SK-N-SH treated with all-trans-retinoic acid at 6 μM for 48 hours (cell line): ENCODE measurements at regions not wholly inside any gene's neighbourhood (a gene's known extent, or its start where the extent isn't known, plus 50 kb on each side); places are given as distances from the start of the nearest gene placed in this dataset.

Experiments
- ATAC-seq: fragments of 200-7000 bp; cut with Tn5 transposase; 3 replicates; pipeline ENCODE4 v1.9.1; 2020; ENCODE audit warnings: mild to moderate bottlenecking, moderate library complexity
- ARNTL ChIP-seq: fragments of 450-650 bp; formaldehyde crosslinking; IDR thresholded peaks from 2 replicates; pipeline ENCODE4 v1.5.0; 2020; ENCODE audit warnings: low read depth, mild to moderate bottlenecking, moderate library complexity, borderline replicate concordance
- BACH2 ChIP-seq: fragments of 250-450 bp; sonication (Bioruptor Pico); IDR thresholded peaks from 2 replicates; pipeline ENCODE4 v1.9.0; 2021; ENCODE audit warnings: mild to moderate bottlenecking, borderline replicate concordance
- CSDC2 ChIP-seq: fragments of 250-450 bp; sonication (Bioruptor Pico); IDR thresholded peaks from 2 replicates; pipeline ENCODE4 v1.5.0; 2020; ENCODE audit warnings: mild to moderate bottlenecking, moderate library complexity
- ESRRG ChIP-seq: fragments of 250-450 bp; sonication (Bioruptor Pico); IDR thresholded peaks from 2 replicates; pipeline ENCODE4 v1.6.1; 2021; ENCODE audit warnings: mild to moderate bottlenecking
- GLIS3 ChIP-seq: fragments of 250-450 bp; sonication (Bioruptor Pico); IDR thresholded peaks from 2 replicates; pipeline ENCODE4 v1.5.0; 2020; ENCODE audit warnings: mild to moderate bottlenecking, moderate library complexity
- ISL1 ChIP-seq: fragments of 250-450 bp; sonication (Bioruptor Pico); IDR thresholded peaks from 2 replicates; pipeline ENCODE4 v2.1.2; 2022; ENCODE audit warnings: mild to moderate bottlenecking, moderate library complexity
- OSR1 ChIP-seq: fragments of 250-450 bp; sonication (Bioruptor Pico); IDR thresholded peaks from 2 replicates; pipeline ENCODE4 v1.8.0; 2022; ENCODE audit warnings: moderate library complexity, mild to moderate bottlenecking, inconsistent platforms
- RARB ChIP-seq: fragments of 250-450 bp; sonication (Bioruptor Pico); IDR thresholded peaks from 2 replicates; pipeline ENCODE4 v1.8.0; 2021; ENCODE audit warnings: mild to moderate bottlenecking, moderate library complexity
- SNAI2 ChIP-seq: fragments of 250-450 bp; sonication (Bioruptor Pico); IDR thresholded peaks from 2 replicates; pipeline ENCODE4 v1.5.0; 2020; ENCODE audit warnings: mild to moderate bottlenecking, moderate library complexity
- TCF4 ChIP-seq: fragments of 250-450 bp; sonication (Bioruptor Pico); IDR thresholded peaks from 2 replicates; pipeline ENCODE4 v1.8.0; 2021; ENCODE audit warnings: mild to moderate bottlenecking, moderate library complexity, borderline replicate concordance
- TOX ChIP-seq: fragments of 250-450 bp; sonication (Bioruptor Pico); IDR thresholded peaks from 2 replicates; pipeline ENCODE4 v1.8.0; 2021; ENCODE audit warnings: mild to moderate bottlenecking, moderate library complexity, borderline replicate concordance
- ZC3H10 ChIP-seq: fragments of 250-450 bp; sonication (Bioruptor Pico); IDR thresholded peaks from 2 replicates; pipeline ENCODE4 v1.5.1; 2021; ENCODE audit warnings: mild to moderate bottlenecking, moderate library complexity
- ZFP3 ChIP-seq: fragments of 250-450 bp; sonication (Bioruptor Pico); IDR thresholded peaks from 2 replicates; pipeline ENCODE4 v1.5.0; 2020; ENCODE audit warnings: mild to moderate bottlenecking, moderate library complexity
- ZFP30 ChIP-seq: fragments of 450-650 bp; formaldehyde crosslinking; IDR thresholded peaks from 2 replicates; pipeline ENCODE4 v1.5.0; 2022; ENCODE audit warnings: mild to moderate bottlenecking, moderate library complexity
- ZNF565 ChIP-seq: fragments of 450-650 bp; formaldehyde crosslinking; conservative IDR thresholded peaks from 2 replicates; pipeline ENCODE4 v1.5.0; 2020; ENCODE audit warnings: low read depth, mild to moderate bottlenecking, moderate library complexity
- ZNF70 ChIP-seq: fragments of 450-650 bp; formaldehyde crosslinking; IDR thresholded peaks from 2 replicates; pipeline ENCODE4 v1.5.0; 2020; ENCODE audit warnings: mild to moderate bottlenecking, moderate library complexity
- ZNF8 ChIP-seq: fragments of 450-650 bp; formaldehyde crosslinking; IDR thresholded peaks from 2 replicates; pipeline ENCODE4 v1.5.0; 2020; ENCODE audit warnings: mild to moderate bottlenecking, moderate library complexity
- TF ChIP-seq, protein P1 (sequence below): fragments of 250-450 bp; sonication (Bioruptor Pico); IDR thresholded peaks from 2 replicates; pipeline ENCODE4 v1.5.1; 2020; ENCODE audit warnings: low read depth, mild to moderate bottlenecking, moderate library complexity
- TF ChIP-seq, protein P2 (sequence below): fragments of 250-450 bp; sonication (Bioruptor Pico); IDR thresholded peaks from 2 replicates; pipeline ENCODE4 v1.8.0; 2021; ENCODE audit warnings: low read depth, mild to moderate bottlenecking, moderate library complexity, borderline replicate concordance
- TF ChIP-seq, protein P3 (sequence below): fragments of 250-450 bp; sonication (Bioruptor Pico); IDR thresholded peaks from 2 replicates; pipeline ENCODE4 v1.5.1; 2021; ENCODE audit warnings: mild to moderate bottlenecking, moderate library complexity
- TF ChIP-seq, protein P4 (sequence below): fragments of 250-450 bp; sonication (Bioruptor Pico); IDR thresholded peaks from 2 replicates; pipeline ENCODE4 v1.5.0; 2020; ENCODE audit warnings: mild to moderate bottlenecking, moderate library complexity
- TF ChIP-seq, protein P5 (sequence below): fragments of 250-450 bp; sonication (Bioruptor Pico); IDR thresholded peaks from 2 replicates; pipeline ENCODE4 v1.8.0; 2020; ENCODE audit warnings: mild to moderate bottlenecking, moderate library complexity, borderline replicate concordance

DNA sequence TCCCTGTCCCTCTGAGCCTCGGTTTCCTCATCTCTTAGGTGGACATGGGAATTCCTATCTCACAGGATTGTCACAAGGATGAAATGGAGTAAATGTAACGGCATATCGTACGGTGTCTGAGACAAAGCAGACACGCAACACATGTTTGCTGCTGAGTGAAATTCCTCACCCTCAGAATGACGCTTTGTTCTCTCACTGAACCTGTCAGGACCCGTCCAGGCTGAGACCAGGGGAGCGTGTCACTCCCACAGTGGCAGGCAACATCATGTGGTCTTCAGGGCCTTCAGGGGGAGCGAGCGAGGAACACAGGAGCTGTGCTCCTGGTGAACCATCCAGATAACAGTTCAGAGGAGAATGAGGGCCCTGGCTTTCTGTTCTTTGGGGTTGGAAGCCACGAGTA, 74.2 kb downstream of the TOMM20 start:
- TF ChIP-seq, protein P1, sequence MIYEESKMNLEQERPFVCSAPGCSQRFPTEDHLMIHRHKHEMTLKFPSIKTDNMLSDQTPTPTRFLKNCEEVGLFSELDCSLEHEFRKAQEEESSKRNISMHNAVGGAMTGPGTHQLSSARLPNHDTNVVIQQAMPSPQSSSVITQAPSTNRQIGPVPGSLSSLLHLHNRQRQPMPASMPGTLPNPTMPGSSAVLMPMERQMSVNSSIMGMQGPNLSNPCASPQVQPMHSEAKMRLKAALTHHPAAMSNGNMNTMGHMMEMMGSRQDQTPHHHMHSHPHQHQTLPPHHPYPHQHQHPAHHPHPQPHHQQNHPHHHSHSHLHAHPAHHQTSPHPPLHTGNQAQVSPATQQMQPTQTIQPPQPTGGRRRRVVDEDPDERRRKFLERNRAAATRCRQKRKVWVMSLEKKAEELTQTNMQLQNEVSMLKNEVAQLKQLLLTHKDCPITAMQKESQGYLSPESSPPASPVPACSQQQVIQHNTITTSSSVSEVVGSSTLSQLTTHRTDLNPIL (CRISPR knock-in tag): no peak
- no peak for TF ChIP-seq CSDC2 (CRISPR knock-in tag)
- TF ChIP-seq, protein P2, sequence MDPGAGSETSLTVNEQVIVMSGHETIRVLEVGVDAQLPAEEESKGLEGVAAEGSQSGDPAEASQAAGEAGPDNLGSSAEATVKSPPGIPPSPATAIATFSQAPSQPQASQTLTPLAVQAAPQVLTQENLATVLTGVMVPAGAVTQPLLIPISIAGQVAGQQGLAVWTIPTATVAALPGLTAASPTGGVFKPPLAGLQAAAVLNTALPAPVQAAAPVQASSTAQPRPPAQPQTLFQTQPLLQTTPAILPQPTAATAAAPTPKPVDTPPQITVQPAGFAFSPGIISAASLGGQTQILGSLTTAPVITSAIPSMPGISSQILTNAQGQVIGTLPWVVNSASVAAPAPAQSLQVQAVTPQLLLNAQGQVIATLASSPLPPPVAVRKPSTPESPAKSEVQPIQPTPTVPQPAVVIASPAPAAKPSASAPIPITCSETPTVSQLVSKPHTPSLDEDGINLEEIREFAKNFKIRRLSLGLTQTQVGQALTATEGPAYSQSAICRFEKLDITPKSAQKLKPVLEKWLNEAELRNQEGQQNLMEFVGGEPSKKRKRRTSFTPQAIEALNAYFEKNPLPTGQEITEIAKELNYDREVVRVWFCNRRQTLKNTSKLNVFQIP (CRISPR knock-in tag): no peak
- TF ChIP-seq ESRRG (CRISPR knock-in tag): no peak
- TF ChIP-seq SNAI2: no peak
- TF ChIP-seq TOX (CRISPR knock-in tag): no peak
- no peak for TF ChIP-seq OSR1
- TF ChIP-seq, protein P3, sequence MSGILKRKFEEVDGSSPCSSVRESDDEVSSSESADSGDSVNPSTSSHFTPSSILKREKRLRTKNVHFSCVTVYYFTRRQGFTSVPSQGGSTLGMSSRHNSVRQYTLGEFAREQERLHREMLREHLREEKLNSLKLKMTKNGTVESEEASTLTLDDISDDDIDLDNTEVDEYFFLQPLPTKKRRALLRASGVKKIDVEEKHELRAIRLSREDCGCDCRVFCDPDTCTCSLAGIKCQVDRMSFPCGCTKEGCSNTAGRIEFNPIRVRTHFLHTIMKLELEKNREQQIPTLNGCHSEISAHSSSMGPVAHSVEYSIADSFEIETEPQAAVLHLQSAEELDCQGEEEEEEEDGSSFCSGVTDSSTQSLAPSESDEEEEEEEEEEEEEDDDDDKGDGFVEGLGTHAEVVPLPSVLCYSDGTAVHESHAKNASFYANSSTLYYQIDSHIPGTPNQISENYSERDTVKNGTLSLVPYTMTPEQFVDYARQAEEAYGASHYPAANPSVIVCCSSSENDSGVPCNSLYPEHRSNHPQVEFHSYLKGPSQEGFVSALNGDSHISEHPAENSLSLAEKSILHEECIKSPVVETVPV (CRISPR knock-in tag): no peak
- no peak for TF ChIP-seq ARNTL (CRISPR knock-in tag)
- no peak for TF ChIP-seq TCF4 (CRISPR knock-in tag)
- TF ChIP-seq ZNF70 (CRISPR knock-in tag): no peak
- TF ChIP-seq ZC3H10: no peak
- no peak for TF ChIP-seq ZNF565 (CRISPR knock-in tag)
- TF ChIP-seq ZFP3 (CRISPR knock-in tag): no peak
- TF ChIP-seq, protein P4, sequence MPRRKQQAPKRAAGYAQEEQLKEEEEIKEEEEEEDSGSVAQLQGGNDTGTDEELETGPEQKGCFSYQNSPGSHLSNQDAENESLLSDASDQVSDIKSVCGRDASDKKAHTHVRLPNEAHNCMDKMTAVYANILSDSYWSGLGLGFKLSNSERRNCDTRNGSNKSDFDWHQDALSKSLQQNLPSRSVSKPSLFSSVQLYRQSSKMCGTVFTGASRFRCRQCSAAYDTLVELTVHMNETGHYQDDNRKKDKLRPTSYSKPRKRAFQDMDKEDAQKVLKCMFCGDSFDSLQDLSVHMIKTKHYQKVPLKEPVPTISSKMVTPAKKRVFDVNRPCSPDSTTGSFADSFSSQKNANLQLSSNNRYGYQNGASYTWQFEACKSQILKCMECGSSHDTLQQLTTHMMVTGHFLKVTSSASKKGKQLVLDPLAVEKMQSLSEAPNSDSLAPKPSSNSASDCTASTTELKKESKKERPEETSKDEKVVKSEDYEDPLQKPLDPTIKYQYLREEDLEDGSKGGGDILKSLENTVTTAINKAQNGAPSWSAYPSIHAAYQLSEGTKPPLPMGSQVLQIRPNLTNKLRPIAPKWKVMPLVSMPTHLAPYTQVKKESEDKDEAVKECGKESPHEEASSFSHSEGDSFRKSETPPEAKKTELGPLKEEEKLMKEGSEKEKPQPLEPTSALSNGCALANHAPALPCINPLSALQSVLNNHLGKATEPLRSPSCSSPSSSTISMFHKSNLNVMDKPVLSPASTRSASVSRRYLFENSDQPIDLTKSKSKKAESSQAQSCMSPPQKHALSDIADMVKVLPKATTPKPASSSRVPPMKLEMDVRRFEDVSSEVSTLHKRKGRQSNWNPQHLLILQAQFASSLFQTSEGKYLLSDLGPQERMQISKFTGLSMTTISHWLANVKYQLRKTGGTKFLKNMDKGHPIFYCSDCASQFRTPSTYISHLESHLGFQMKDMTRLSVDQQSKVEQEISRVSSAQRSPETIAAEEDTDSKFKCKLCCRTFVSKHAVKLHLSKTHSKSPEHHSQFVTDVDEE (CRISPR knock-in tag): no peak
- no peak for TF ChIP-seq ISL1
- TF ChIP-seq, all 23 proteins: peak for 0
- ATAC-seq: no peak

DNA sequence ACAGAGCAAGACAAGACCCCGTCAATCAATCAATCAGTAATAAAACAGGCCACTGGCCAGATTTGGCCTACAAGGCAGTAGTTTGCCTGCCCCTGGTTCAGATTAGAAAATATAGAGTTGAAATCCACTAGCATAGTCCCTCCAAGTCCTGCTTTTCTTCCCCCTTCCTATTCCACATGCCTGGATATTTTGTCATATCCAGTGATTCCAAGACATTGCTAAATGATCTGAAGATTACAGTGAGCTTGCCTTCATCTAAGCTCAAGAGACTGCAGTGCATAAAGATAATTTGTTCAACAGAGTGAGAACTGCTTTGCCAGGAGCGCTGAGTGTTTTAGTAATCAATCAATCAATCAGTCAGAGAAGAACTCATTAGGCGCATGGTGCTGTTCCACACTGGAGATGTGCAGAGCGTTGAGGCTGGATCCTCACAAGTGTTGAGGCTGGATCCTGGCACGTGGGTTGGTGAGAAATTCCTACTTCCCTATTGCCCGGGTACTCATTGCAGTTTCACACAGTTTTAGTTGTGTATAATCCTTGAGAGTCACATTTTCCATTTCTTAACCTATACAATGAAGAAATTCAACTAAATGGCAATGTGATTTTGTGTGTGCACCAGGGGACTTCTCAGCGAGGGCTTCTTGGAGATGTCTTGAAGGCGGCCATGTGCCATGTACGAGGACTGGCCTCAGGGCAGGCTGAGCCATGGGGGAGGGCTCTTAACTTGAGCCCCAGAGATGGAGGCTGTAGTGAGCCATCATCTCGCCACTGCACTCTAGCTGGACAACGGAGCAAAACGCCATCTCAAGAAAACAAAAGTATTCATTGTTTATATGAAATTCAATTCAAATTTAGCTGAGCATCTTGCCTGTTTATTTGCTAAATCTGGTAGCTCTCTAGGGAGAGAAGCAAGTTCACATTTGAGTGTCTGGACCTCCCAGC, 76.3 kb downstream of the TOMM20 start:
- no peak for TF ChIP-seq RARB
- TF ChIP-seq ZNF70 (CRISPR knock-in tag): no peak
- TF ChIP-seq TOX (CRISPR knock-in tag): no peak
- TF ChIP-seq, protein P5, sequence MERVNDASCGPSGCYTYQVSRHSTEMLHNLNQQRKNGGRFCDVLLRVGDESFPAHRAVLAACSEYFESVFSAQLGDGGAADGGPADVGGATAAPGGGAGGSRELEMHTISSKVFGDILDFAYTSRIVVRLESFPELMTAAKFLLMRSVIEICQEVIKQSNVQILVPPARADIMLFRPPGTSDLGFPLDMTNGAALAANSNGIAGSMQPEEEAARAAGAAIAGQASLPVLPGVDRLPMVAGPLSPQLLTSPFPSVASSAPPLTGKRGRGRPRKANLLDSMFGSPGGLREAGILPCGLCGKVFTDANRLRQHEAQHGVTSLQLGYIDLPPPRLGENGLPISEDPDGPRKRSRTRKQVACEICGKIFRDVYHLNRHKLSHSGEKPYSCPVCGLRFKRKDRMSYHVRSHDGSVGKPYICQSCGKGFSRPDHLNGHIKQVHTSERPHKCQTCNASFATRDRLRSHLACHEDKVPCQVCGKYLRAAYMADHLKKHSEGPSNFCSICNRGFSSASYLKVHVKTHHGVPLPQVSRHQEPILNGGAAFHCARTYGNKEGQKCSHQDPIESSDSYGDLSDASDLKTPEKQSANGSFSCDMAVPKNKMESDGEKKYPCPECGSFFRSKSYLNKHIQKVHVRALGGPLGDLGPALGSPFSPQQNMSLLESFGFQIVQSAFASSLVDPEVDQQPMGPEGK: no peak
- ATAC-seq: no peak

DNA sequence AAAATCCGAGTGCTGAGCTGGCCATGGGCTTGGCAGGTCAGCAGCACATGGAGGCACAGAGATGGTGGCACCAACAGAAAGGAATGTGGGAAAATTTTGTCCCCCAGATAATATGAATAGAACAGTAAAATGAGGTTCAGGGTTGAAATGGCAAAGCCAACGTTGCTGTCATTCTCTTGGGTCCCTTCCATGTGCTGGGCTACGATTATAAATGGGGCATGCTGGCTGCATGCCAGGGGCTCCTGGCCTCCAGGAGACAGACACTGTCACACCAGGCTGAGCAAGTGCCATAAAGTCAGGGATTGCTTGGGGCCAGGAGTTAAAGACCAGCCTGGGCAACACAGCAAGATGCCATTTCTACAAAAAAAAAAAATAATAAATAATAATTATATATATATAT, 77.1 kb downstream of the TOMM20 start:
- ATAC-seq: no peak
- TF ChIP-seq ISL1 (no peak), TOX (CRISPR knock-in tag) (no peak), ARNTL (CRISPR knock-in tag) (no peak), ZNF70 (CRISPR knock-in tag) (no peak), ZC3H10 (no peak), ZFP30 (CRISPR knock-in tag) (no peak), GLIS3 (CRISPR knock-in tag) (no peak), BACH2 (CRISPR knock-in tag) (no peak), ZNF8 (CRISPR knock-in tag) (no peak)
- TF ChIP-seq, protein P2 (CRISPR knock-in tag): no peak
- TF ChIP-seq, protein P1 (CRISPR knock-in tag): no peak
- TF ChIP-seq, protein P3 (CRISPR knock-in tag): no peak
